NCI-H1436 (cell line): ENCODE measurements at regions not wholly inside any gene's neighbourhood (a gene's known extent, or its start where the extent isn't known, plus 50 kb on each side); places are given as distances from the start of the nearest gene placed in this dataset.
A peak's percentile ranks its signal among the peaks of the same experiment; 100 is the strongest.
"Not testable (repeated sequence)": the region's sequence is repeated elsewhere in the genome, so short reads cannot be mapped to it uniquely, and the experiment has no call there.

Experiments
- DNase-seq: peaks from one replicate; lab custom pipeline; 2025; lab: John Stamatoyannopoulos, UW

GRCh38 chr3:165716592-165716991 is 120.6 kb downstream of the BCHE start:
- DNase-seq, result no peak

GRCh38 chr3:165713479-165713878 is 123.7 kb downstream of the BCHE start:
- DNase-seq, result no peak

GRCh38 chr3:165712382-165712781 is 124.8 kb downstream of the BCHE start:
- no peak for DNase-seq

- no peak for DNase-seq
Observed at GRCh38 chr3:165697910-165698309, 139.3 kb downstream of the BCHE start.

- DNase-seq, result no peak
Observed at GRCh38 chr3:165696496-165696895, 140.7 kb downstream of the BCHE start.

- no peak for DNase-seq
Observed at GRCh38 chr3:165683947-165684346, 153.3 kb downstream of the BCHE start.

- no peak for DNase-seq
Observed at GRCh38 chr3:165682734-165683133, 154.5 kb downstream of the BCHE start.

- no peak for DNase-seq
Observed at GRCh38 chr3:165669967-165670366, 167.3 kb downstream of the BCHE start.

- no peak for DNase-seq
Observed at GRCh38 chr3:165669504-165669903, 167.7 kb downstream of the BCHE start.

GRCh38 chr3:165667676-165668075 is 169.5 kb downstream of the BCHE start:
- no peak for DNase-seq

GRCh38 chr3:165658027-165658426 is 179.2 kb downstream of the BCHE start:
- DNase-seq, result no peak

- DNase-seq, result no peak
Observed at GRCh38 chr3:165653130-165653778, 184.0 kb downstream of the BCHE start.

- DNase-seq, result not testable (repeated sequence)
Observed at GRCh38 chr3:165649282-165649681, 187.9 kb downstream of the BCHE start.

GRCh38 chr3:165645191-165645590 is 192.0 kb downstream of the BCHE start:
- DNase-seq, result no peak

- no peak for DNase-seq
Observed at GRCh38 chr3:165644331-165644730, 192.9 kb downstream of the BCHE start.

GRCh38 chr3:165643425-165643824 is 193.8 kb downstream of the BCHE start:
- DNase-seq, result no peak

GRCh38 chr3:165642761-165643420 is 194.3 kb downstream of the BCHE start:
- peak; percentile 45 for DNase-seq

- peak; percentile 9 for DNase-seq
Observed at GRCh38 chr3:165641569-165642310, 195.5 kb downstream of the BCHE start.

- peak; percentile 63 for DNase-seq
Observed at GRCh38 chr3:165640970-165641369, 196.3 kb downstream of the BCHE start.

- DNase-seq, result no peak
Observed at GRCh38 chr3:165640031-165640430, 197.2 kb downstream of the BCHE start.

- DNase-seq, result no peak
Observed at GRCh38 chr3:165638034-165638433, 199.2 kb downstream of the BCHE start.

- DNase-seq, result no peak
Observed at GRCh38 chr3:165636684-165637015, 200.6 kb downstream of the BCHE start.
